Chondrocyte (in vitro differentiated cells): ENCODE measurements at regions not wholly inside any gene's neighbourhood (a gene's known extent, or its start where the extent isn't known, plus 50 kb on each side); places are given as distances from the start of the nearest gene placed in this dataset.
"Not testable (repeated sequence)": the region's sequence is repeated elsewhere in the genome, so short reads cannot be mapped to it uniquely, and the experiment has no call there.

Experiments
- DNase-seq: peaks from one replicate; pipeline ENCODE4 v3.0.0; 2021; ENCODE audit warnings: mixed read lengths, low spot score
- H3K27ac Mint-ChIP-seq: one replicate; pipeline ENCODE4 v1.8.0; 2021; ENCODE audit warnings: mild to moderate bottlenecking, moderate library complexity, mixed read lengths; ENCODE audit not compliant: unreplicated experiment
- H3K27me3 Mint-ChIP-seq: 2 replicates; pipeline ENCODE4 v1.8.0; 2021; ENCODE audit warnings: low read depth, mixed read lengths
- H3K36me3 Mint-ChIP-seq: 2 replicates; pipeline ENCODE4 v1.8.0; 2021; ENCODE audit warnings: low read depth, mixed read lengths
- H3K4me1 Mint-ChIP-seq: 2 replicates; pipeline ENCODE4 v1.8.0; 2021; ENCODE audit warnings: low read depth, mild to moderate bottlenecking, mixed read lengths
- H3K4me3 Mint-ChIP-seq: one replicate; pipeline ENCODE4 v1.8.0; 2021; ENCODE audit warnings: mild to moderate bottlenecking, moderate library complexity, mixed read lengths; ENCODE audit not compliant: unreplicated experiment
- H3K9me3 Mint-ChIP-seq: 2 replicates; pipeline ENCODE4 v1.8.0; 2021; ENCODE audit warnings: low read depth, mixed read lengths
- TF ChIP-seq, protein P1 (sequence below): fragments of 200-600 bp; sonication (generic); IDR thresholded peaks from 2 replicates; pipeline ENCODE4 v1.5.0; 2021; ENCODE audit warnings: antibody characterized with exemption, mild to moderate bottlenecking, moderate library complexity

- H3K9me3 Mint-ChIP-seq, H3K27ac Mint-ChIP-seq, H3K4me1 Mint-ChIP-seq, H3K4me3 Mint-ChIP-seq, H3K36me3 Mint-ChIP-seq, H3K27me3 Mint-ChIP-seq, DNase-seq: not testable (repeated sequence)
Observed at GRCh38 chr2:158866082-158866481, 71.0 kb downstream of the DAPL1 start.

- H3K36me3 Mint-ChIP-seq, H3K27ac Mint-ChIP-seq, H3K4me3 Mint-ChIP-seq, DNase-seq, H3K9me3 Mint-ChIP-seq, H3K27me3 Mint-ChIP-seq, H3K4me1 Mint-ChIP-seq: not testable (repeated sequence)
Observed at GRCh38 chr2:158867531-158868191, 72.5 kb downstream of the DAPL1 start.

GRCh38 chr2:158868386-158868785 is 73.3 kb downstream of the DAPL1 start:
- DNase-seq, H3K27me3 Mint-ChIP-seq, H3K4me1 Mint-ChIP-seq, H3K4me3 Mint-ChIP-seq, H3K27ac Mint-ChIP-seq, H3K36me3 Mint-ChIP-seq, H3K9me3 Mint-ChIP-seq: not testable (repeated sequence)

GRCh38 chr2:158869122-158869521 is 74.0 kb downstream of the DAPL1 start:
- H3K4me1 Mint-ChIP-seq, H3K27me3 Mint-ChIP-seq, DNase-seq, H3K27ac Mint-ChIP-seq, H3K9me3 Mint-ChIP-seq, H3K36me3 Mint-ChIP-seq, H3K4me3 Mint-ChIP-seq: not testable (repeated sequence)
- TF ChIP-seq, protein P1, sequence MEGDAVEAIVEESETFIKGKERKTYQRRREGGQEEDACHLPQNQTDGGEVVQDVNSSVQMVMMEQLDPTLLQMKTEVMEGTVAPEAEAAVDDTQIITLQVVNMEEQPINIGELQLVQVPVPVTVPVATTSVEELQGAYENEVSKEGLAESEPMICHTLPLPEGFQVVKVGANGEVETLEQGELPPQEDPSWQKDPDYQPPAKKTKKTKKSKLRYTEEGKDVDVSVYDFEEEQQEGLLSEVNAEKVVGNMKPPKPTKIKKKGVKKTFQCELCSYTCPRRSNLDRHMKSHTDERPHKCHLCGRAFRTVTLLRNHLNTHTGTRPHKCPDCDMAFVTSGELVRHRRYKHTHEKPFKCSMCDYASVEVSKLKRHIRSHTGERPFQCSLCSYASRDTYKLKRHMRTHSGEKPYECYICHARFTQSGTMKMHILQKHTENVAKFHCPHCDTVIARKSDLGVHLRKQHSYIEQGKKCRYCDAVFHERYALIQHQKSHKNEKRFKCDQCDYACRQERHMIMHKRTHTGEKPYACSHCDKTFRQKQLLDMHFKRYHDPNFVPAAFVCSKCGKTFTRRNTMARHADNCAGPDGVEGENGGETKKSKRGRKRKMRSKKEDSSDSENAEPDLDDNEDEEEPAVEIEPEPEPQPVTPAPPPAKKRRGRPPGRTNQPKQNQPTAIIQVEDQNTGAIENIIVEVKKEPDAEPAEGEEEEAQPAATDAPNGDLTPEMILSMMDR = peak; percentile 55

GRCh38 chr2:158869609-158870008 is 74.5 kb downstream of the DAPL1 start:
- H3K27ac Mint-ChIP-seq, H3K36me3 Mint-ChIP-seq, H3K4me3 Mint-ChIP-seq, H3K4me1 Mint-ChIP-seq, DNase-seq, H3K9me3 Mint-ChIP-seq, H3K27me3 Mint-ChIP-seq: not testable (repeated sequence)

DNA sequence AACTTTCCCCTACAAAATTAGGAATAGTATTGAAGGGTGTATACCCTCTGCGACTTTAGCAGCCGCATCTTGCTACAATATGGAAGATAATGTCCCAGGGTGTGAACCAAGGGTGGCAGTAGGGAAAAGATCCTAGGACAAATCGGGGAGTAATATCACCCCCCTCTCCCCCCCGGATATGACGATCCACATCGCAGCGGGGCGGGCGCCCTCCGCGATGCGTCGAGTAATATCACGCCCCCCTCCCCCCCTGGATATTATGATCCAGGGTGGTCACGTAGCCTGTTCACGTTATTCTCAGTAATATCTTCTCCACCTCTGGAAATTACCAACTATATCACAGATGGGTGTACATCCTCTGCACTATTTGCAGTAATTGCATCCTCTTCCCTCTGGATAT is 82.9 kb downstream of the DAPL1 start:
- Mint-ChIP-seq H3K9me3 (no peaks in the 10 kb centered on the region), H3K27ac (no peak overlapping the region), H3K4me3 (no peak overlapping the region), H3K36me3 (no peaks in the 10 kb centered on the region), H3K27me3 (peaks cover 8% of the 10 kb centered on the region), H3K4me1 (no peaks in the 10 kb centered on the region)
- no peak for DNase-seq
- TF ChIP-seq, protein P1 = no peak

GRCh38 chr2:158879229-158879903 is 84.2 kb downstream of the DAPL1 start:
- no peaks in the 10 kb centered on the region for H3K36me3 Mint-ChIP-seq
- H3K27ac Mint-ChIP-seq = no peak overlapping the region
- no peaks in the 10 kb centered on the region for H3K4me1 Mint-ChIP-seq
- TF ChIP-seq, protein P1 = no peak
- H3K9me3 Mint-ChIP-seq = no peaks in the 10 kb centered on the region
- no peak for DNase-seq
- peaks cover 8% of the 10 kb centered on the region for H3K27me3 Mint-ChIP-seq
- H3K4me3 Mint-ChIP-seq = no peak overlapping the region
